ENCODE measurements at regions not wholly inside any gene's neighbourhood (a gene's known extent, or its start where the extent isn't known, plus 50 kb on each side); places are given as distances from the start of the nearest gene placed in this dataset.

GRCh38 chr4:13276357-13276756 lies 207.8 kb downstream of the RAB28 start:
- Histone ChIP-seq H3K27ac (no peak overlapping the region), H3K4me3 (no peak overlapping the region)
- DNase-seq (ENCODE audit: low spot score): no peak
- no peak for TF ChIP-seq CTCF (IDR thresholded peaks at IDR 0.05)

- Histone ChIP-seq H3K4me3 (no peak overlapping the region), H3K27ac (no peak overlapping the region)
- DNase-seq (ENCODE audit: low spot score): no peak
- TF ChIP-seq CTCF (IDR thresholded peaks at IDR 0.05): no peak
These were observed 215.4 kb downstream of the RAB28 start for GRCh38 chr4:13268703-13269102.

- TF ChIP-seq CTCF (IDR thresholded peaks at IDR 0.05): no peak
- no peak for DNase-seq (ENCODE audit: low spot score)
- Histone ChIP-seq H3K27ac (no peak overlapping the region), H3K4me3 (no peak overlapping the region)
These were observed 216.0 kb downstream of the RAB28 start for GRCh38 chr4:13268165-13268564.

- Histone ChIP-seq H3K4me3 (no peak overlapping the region), H3K27ac (no peak overlapping the region)
- no peak for TF ChIP-seq CTCF (IDR thresholded peaks at IDR 0.05)
These were observed 217.0 kb downstream of the RAB28 start for GRCh38 chr4:13267091-13267490.

GRCh38 chr4:13266687-13267086 lies 217.5 kb downstream of the RAB28 start:
- DNase-seq (ENCODE audit: low spot score): no peak
- TF ChIP-seq CTCF (IDR thresholded peaks at IDR 0.05): no peak
- H3K27ac ChIP-seq: no peak overlapping the region
- H3K4me3 ChIP-seq: no peak overlapping the region

More at GRCh38 chr4:13267091-13267490, 217.0 kb downstream of the RAB28 start:
- no peak for DNase-seq (ENCODE audit: low spot score)

- Histone ChIP-seq H3K27ac (no peak overlapping the region), H3K4me3 (no peak overlapping the region)
- no peak for DNase-seq (ENCODE audit: low spot score)
- no peak for TF ChIP-seq CTCF (IDR thresholded peaks at IDR 0.05)
These were observed 220.1 kb downstream of the RAB28 start for GRCh38 chr4:13263967-13264525.

GRCh38 chr4:13262816-13263215 lies 221.3 kb downstream of the RAB28 start:
- H3K4me3 ChIP-seq: no peak overlapping the region
- no peak overlapping the region for H3K27ac ChIP-seq
- DNase-seq (ENCODE audit: low spot score): no peak
- no peak for TF ChIP-seq CTCF (IDR thresholded peaks at IDR 0.05)
